ENCODE measurements at regions not wholly inside any gene's neighbourhood (a gene's known extent, or its start where the extent isn't known, plus 50 kb on each side); places are given as distances from the start of the nearest gene placed in this dataset.

- no peaks in the 10 kb centered on the region for H3K27me3 ChIP-seq
- TF ChIP-seq POLR2AphosphoS5 (IDR thresholded peaks at IDR 0.05) (no peak), CTCF (IDR thresholded peaks at IDR 0.05) (no peak), POLR2A (IDR thresholded peaks at IDR 0.05) (no peak), EP300 (IDR thresholded peaks at IDR 0.05) (no peak)
- H3K9me3 ChIP-seq, result no peaks in the 10 kb centered on the region
- no peak for ATAC-seq (ENCODE audit: low FRiP score in 2 of 2)
- DNase-seq, result no peak
- no peak overlapping the region for H3K4me3 ChIP-seq
- H3K4me1 ChIP-seq, result no peaks in the 10 kb centered on the region
- no peaks in the 10 kb centered on the region for H3K36me3 ChIP-seq
- WGBS, 2 donors, result 57 to 64% methylated on average over 2 of the region's 2 CpGs
- no peak overlapping the region for H3K27ac ChIP-seq
These were observed 1050.5 kb downstream of the XPNPEP1 start for GRCh38 chr10:108872854-108873253.

- 65 to 72% methylated on average over 1 of the region's 1 CpG for WGBS, 2 donors
- H3K27ac ChIP-seq, result no peak overlapping the region
- no peaks in the 10 kb centered on the region for H3K27me3 ChIP-seq
- H3K4me3 ChIP-seq, result no peak overlapping the region
- no peak for DNase-seq
- no peaks in the 10 kb centered on the region for H3K9me3 ChIP-seq
- no peak for TF ChIP-seq EP300 (IDR thresholded peaks at IDR 0.05)
- no peaks in the 10 kb centered on the region for H3K36me3 ChIP-seq
- no peak for ATAC-seq (ENCODE audit: low FRiP score in 2 of 2)
- H3K4me1 ChIP-seq, result no peaks in the 10 kb centered on the region
These were observed 1054.4 kb downstream of the XPNPEP1 start for GRCh38 chr10:108868881-108869280.

GRCh38 chr10:108862676-108863350 lies 1060.5 kb downstream of the XPNPEP1 start:
- DNase-seq, result no peak
- WGBS, 2 donors, result 63 to 66% methylated on average over 3 of the region's 3 CpGs
- H3K9me3 ChIP-seq, result no peaks in the 10 kb centered on the region

GRCh38 chr10:108861181-108861754 lies 1062.0 kb downstream of the XPNPEP1 start:
- Histone ChIP-seq H3K36me3 (no peaks in the 10 kb centered on the region), H3K4me1 (no peaks in the 10 kb centered on the region), H3K27me3 (no peaks in the 10 kb centered on the region), H3K4me3 (no peak overlapping the region), H3K27ac (no peak overlapping the region), H3K9me3 (no peaks in the 10 kb centered on the region)
- DNase-seq (no peak), ATAC-seq (ENCODE audit: low FRiP score in 2 of 2) (no peak)
- 84 to 87% methylated on average over 5 of the region's 5 CpGs for WGBS, 2 donors
- TF ChIP-seq CTCF (IDR thresholded peaks at IDR 0.05), result no peak
- no peak for TF ChIP-seq EP300 (IDR thresholded peaks at IDR 0.05)
- no peak for TF ChIP-seq POLR2A (IDR thresholded peaks at IDR 0.05)
- no peak for TF ChIP-seq POLR2AphosphoS5 (IDR thresholded peaks at IDR 0.05)

More at GRCh38 chr10:108862676-108863350, 1060.5 kb downstream of the XPNPEP1 start:
- Histone ChIP-seq H3K36me3 (no peaks in the 10 kb centered on the region), H3K4me1 (no peaks in the 10 kb centered on the region), H3K4me3 (no peak overlapping the region), H3K27ac (no peak overlapping the region), H3K27me3 (no peaks in the 10 kb centered on the region)
- TF ChIP-seq POLR2A (IDR thresholded peaks at IDR 0.05) (no peak), CTCF (IDR thresholded peaks at IDR 0.05) (no peak), EP300 (IDR thresholded peaks at IDR 0.05) (no peak), POLR2AphosphoS5 (IDR thresholded peaks at IDR 0.05) (no peak)
- no peak for ATAC-seq (ENCODE audit: low FRiP score in 2 of 2)

GRCh38 chr10:108852211-108852610 lies 1071.1 kb downstream of the XPNPEP1 start:
- TF ChIP-seq POLR2AphosphoS5 (IDR thresholded peaks at IDR 0.05), result no peak
- TF ChIP-seq EP300 (IDR thresholded peaks at IDR 0.05), result no peak
- TF ChIP-seq POLR2A (IDR thresholded peaks at IDR 0.05), result no peak
- no peak for TF ChIP-seq CTCF (IDR thresholded peaks at IDR 0.05)
- Histone ChIP-seq H3K4me3 (no peak overlapping the region), H3K4me1 (no peaks in the 10 kb centered on the region), H3K27ac (no peak overlapping the region), H3K9me3 (no peaks in the 10 kb centered on the region), H3K36me3 (no peaks in the 10 kb centered on the region), H3K27me3 (no peaks in the 10 kb centered on the region)
- no peak for ATAC-seq (ENCODE audit: low FRiP score in 2 of 2)
- DNase-seq, result no peak
- 77 to 79% methylated on average over 4 of the region's 4 CpGs for WGBS, 2 donors

Data from upper lobe of left lung (tissue), 6 donors.